Thoracic aorta (tissue), 2 donors: ENCODE measurements at regions not wholly inside any gene's neighbourhood (a gene's known extent, or its start where the extent isn't known, plus 50 kb on each side); places are given as distances from the start of the nearest gene placed in this dataset.
"Not testable (repeated sequence)": the region's sequence is repeated elsewhere in the genome, so short reads cannot be mapped to it uniquely, and the experiment has no call there.

Source experiments
- ATAC-seq: fragments of 150-250 bp; one replicate; pipeline ENCODE4 v1.8.0; 2017; ENCODE audit warnings: low read depth; ENCODE audit not compliant: insufficient number of reproducible peaks, low FRiP score
- DNase-seq: peaks from one replicate; pipeline ENCODE4 v3.0.0-alpha.2; 2020; ENCODE audit warnings: low spot score
- H3K27ac ChIP-seq, 2 donors: fragments of 200-600 bp; sonication (generic); 1 replicate in 1 of 2; 2 replicates in 1 of 2; pipeline ENCODE4 v1.5.1; 2016; ENCODE audit warnings: mild to moderate bottlenecking in 2 of 2, moderate library complexity in 2 of 2
- H3K27me3 ChIP-seq: fragments of 200-600 bp; sonication (generic); replicated peaks from 2 replicates; pipeline ENCODE4 v1.6.0; 2016; ENCODE audit warnings: mild to moderate bottlenecking; ENCODE audit not compliant: insufficient read depth
- H3K36me3 ChIP-seq: fragments of 200-600 bp; sonication (generic); one replicate; pipeline ENCODE4 v1.5.1; 2016
- H3K4me1 ChIP-seq, 2 donors: fragments of 200-600 bp; sonication (generic); 1 replicate in 1 of 2; 2 replicates in 1 of 2; pipeline versions ENCODE4 v1.5.1 to v1.6.0; 2016; ENCODE audit warnings: low read depth in 2 of 2, mild to moderate bottlenecking in 1 of 2; ENCODE audit not compliant: control insufficient read depth in 1 of 2
- H3K4me3 ChIP-seq: fragments of 200-600 bp; sonication (generic); 2 replicates; pipeline ENCODE4 v1.5.1; 2016; ENCODE audit warnings: mild to moderate bottlenecking
- H3K9me3 ChIP-seq: fragments of 200-600 bp; sonication (generic); 2 replicates; pipeline ENCODE4 v1.5.1; 2016
- CTCF ChIP-seq: fragments of 200-600 bp; sonication (generic); IDR thresholded peaks from one replicate; pipeline ENCODE4 v1.5.1; 2019; ENCODE audit warnings: antibody characterized with exemption

DNA sequence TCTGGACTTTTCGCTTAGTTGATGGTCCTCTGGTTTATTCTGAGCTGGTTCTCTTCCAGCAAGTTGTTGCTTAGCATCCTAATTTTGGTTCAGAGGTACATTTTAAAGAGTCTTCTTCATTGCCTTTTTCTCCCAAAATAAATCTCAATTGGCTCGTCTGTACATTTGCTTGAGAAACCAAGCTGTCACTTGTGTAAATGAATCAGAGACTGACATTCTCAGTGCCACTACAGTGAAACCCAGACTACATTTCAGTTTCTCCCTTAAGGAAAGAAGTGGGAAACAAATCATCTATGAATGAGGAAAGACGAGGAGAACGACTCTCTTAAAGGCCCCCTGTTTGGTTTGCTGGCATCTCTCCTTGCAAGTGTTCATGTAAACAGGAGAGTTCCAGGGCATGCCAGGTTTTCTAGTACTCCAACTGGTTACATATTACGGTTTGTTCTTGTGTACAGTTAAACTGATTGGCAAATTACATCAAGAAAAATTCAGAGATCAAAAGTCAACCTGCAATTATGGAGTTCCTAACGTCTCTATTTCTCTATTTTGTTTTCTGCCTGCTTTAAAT is 654.6 kb downstream of the SH2D4B start:
- no peak for TF ChIP-seq CTCF
- H3K4me3 ChIP-seq = no peak overlapping the region

GRCh38 chr10:81200801-81201200 is 663.1 kb downstream of the SH2D4B start:
- Histone ChIP-seq H3K27ac (no peak overlapping the region), H3K9me3 (no peaks in the 10 kb centered on the region), H3K27me3 (no peaks in the 10 kb centered on the region), H3K4me3 (no peak overlapping the region), H3K36me3 (no peaks in the 10 kb centered on the region), H3K4me1 (no peaks in the 10 kb centered on the region)
- no peak for ATAC-seq
- DNase-seq = no peak
- no peak for TF ChIP-seq CTCF

More for the DNA sequence above, 654.6 kb downstream of the SH2D4B start:
- Histone ChIP-seq H3K27me3 (no peaks in the 10 kb centered on the region), H3K9me3 (no peaks in the 10 kb centered on the region), H3K4me1 (no peaks in the 10 kb centered on the region), H3K36me3 (no peaks in the 10 kb centered on the region), H3K27ac (no peak overlapping the region)
- no peak for DNase-seq
- ATAC-seq = no peak

DNA sequence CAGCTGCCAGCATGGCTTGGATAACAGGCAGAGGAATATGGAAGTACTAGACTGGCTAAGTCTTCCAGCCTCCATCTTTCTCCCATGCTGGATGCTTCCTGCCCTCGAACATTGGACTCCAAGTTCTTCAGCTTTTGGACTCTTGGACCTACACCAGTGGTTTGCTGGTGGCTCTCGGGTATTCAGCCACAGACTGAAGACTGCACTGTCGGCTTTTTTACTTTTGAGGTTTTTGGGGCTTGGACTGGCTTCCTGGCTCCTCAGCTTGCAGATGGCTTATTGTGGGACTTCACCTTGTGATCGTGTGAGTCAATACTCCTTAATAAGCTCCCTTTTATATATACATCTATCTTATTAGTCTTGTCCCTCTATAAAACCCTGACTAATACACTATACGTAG is 667.6 kb upstream of the NRG3 start:
- H3K4me1 ChIP-seq, ATAC-seq, DNase-seq, H3K36me3 ChIP-seq, H3K27me3 ChIP-seq, H3K27ac ChIP-seq, H3K9me3 ChIP-seq, H3K4me3 ChIP-seq: not testable (repeated sequence)

DNA sequence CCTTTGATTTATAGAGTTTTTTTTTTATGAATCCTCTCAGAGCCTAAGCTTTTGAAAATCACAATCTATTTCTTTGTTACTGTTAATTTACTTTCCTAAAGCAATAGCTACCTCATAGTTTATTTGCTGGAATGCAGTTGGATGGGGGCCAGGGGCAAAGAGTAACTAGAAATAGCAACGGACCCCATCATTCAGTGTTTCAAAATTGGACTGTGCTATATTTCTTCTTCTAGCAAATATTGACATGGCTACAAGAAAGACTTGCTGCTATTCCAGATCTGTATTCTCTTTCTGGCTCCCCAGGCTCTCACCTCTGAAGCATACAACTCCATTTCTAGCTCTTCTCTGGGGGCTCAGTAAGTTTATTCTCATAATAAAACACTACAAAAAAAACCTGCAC is 661.6 kb upstream of the NRG3 start:
- Histone ChIP-seq H3K9me3 (no peaks in the 10 kb centered on the region), H3K27me3 (no peaks in the 10 kb centered on the region), H3K4me1 (no peaks in the 10 kb centered on the region), H3K27ac (no peak overlapping the region), H3K36me3 (no peaks in the 10 kb centered on the region), H3K4me3 (no peak overlapping the region)
- TF ChIP-seq CTCF = no peak
- ATAC-seq (no peak), DNase-seq (no peak)

GRCh38 chr10:81215498-81215897 is 659.5 kb upstream of the NRG3 start:
- Histone ChIP-seq H3K27ac (no peak overlapping the region), H3K4me1 (no peaks in the 10 kb centered on the region), H3K9me3 (no peaks in the 10 kb centered on the region), H3K4me3 (no peak overlapping the region), H3K27me3 (no peaks in the 10 kb centered on the region), H3K36me3 (no peaks in the 10 kb centered on the region)
- no peak for TF ChIP-seq CTCF
- ATAC-seq (no peak), DNase-seq (no peak)

DNA sequence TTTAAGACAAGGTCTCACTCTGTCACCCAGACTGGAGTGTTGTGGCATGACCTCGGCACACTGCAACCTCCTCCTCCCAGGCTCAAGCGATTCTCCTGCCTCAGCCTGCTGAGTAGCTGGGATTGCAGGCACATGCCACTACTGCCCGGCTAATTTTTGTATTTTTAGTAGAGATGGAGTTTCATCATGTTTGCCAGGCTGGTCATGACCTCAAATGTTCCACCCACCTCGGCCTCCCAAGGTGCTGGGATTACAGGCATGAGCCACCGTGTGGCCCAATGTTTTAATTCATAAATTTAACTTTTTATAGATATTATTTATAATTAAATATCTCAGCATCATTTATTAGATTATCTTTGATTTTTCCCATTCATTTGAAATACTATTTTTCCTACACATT is 658.0 kb upstream of the NRG3 start:
- no peaks in the 10 kb centered on the region for H3K9me3 ChIP-seq
- ATAC-seq = no peak
- H3K4me1 ChIP-seq = no peaks in the 10 kb centered on the region
- no peak for DNase-seq
- no peaks in the 10 kb centered on the region for H3K36me3 ChIP-seq
- no peak overlapping the region for H3K4me3 ChIP-seq
- no peak overlapping the region for H3K27ac ChIP-seq
- no peak for TF ChIP-seq CTCF
- no peaks in the 10 kb centered on the region for H3K27me3 ChIP-seq
